Endothelial cell of umbilical vein (primary cell): ENCODE measurements at regions not wholly inside any gene's neighbourhood (a gene's known extent, or its start where the extent isn't known, plus 50 kb on each side); places are given as distances from the start of the nearest gene placed in this dataset.

Experiments used
- BruUV-seq: library from RNA; stranded (reverse); fragments of 400-500 nt; replicated peaks from 2 replicates; lab custom pipeline; 2021; lab: Mats Ljungman, UMichigan
- CTCF ChIA-PET: fragments of 300-600, 350-600 bp; sonication (Branson Sonifier 250); formaldehyde crosslinking; loops from one replicate; lab custom pipeline; 2021; ENCODE audit warnings: antibody characterized with exemption, inconsistent platforms; lab: Charles Lee
- POLR2A ChIA-PET: fragments of 300-600, 350-600 bp; sonication (Branson Sonifier 250); formaldehyde crosslinking; loops from one replicate; lab custom pipeline; 2021; ENCODE audit warnings: antibody characterized with exemption, inconsistent platforms; lab: Charles Lee
- DNase-seq: peaks from one replicate; pipeline ENCODE4 v3.0.0-alpha.2; 2011; ENCODE audit warnings: low read depth, low spot score
- FAIRE-seq: peaks from 2 replicates; lab custom pipeline; 2011; peaks lifted over from hg19 to GRCh38; lab: Jason Lieb, UNC
- H2AFZ ChIP-seq: 2 replicates; pipeline ENCODE4 v1.6.0; 2012; ENCODE audit warnings: low read depth, low read length, control low read depth, inconsistent platforms
- H3K27ac ChIP-seq: 2 replicates; pipeline ENCODE4 v1.5.1; 2011; ENCODE audit warnings: low read depth, mild to moderate bottlenecking, control low read depth, low read length, moderate library complexity; ENCODE audit not compliant: insufficient read depth
- H3K27me3 ChIP-seq, 2 experiments: 2 replicates each; pipeline versions ENCODE4 v1.6.0 to v1.6.1; 2011; ENCODE audit warnings: low read length in 2 of 2, mixed read lengths in 1 of 2; ENCODE audit not compliant: control insufficient read depth in 2 of 2, insufficient read depth in 2 of 2
- H3K36me3 ChIP-seq, 2 experiments: 2 replicates in 1 of 2; 3 replicates in 1 of 2; pipeline ENCODE4 v1.5.1; 2011; ENCODE audit warnings: low read length in 2 of 2, mild to moderate bottlenecking in 1 of 2, moderate library complexity in 1 of 2; ENCODE audit not compliant: control insufficient read depth in 2 of 2, insufficient read depth in 2 of 2; ENCODE audit errors: extremely low read depth in 1 of 2
- H3K4me1 ChIP-seq: 3 replicates; pipeline ENCODE4 v1.5.1; 2011; ENCODE audit warnings: mild to moderate bottlenecking, low read length; ENCODE audit not compliant: control insufficient read depth, insufficient read depth; ENCODE audit errors: extremely low read depth
- H3K4me2 ChIP-seq: 2 replicates; pipeline ENCODE4 v1.6.1; 2011; ENCODE audit warnings: low read length, control low read depth, mixed read lengths; ENCODE audit not compliant: insufficient read depth
- H3K4me3 ChIP-seq, 3 experiments: fragments of 200-600 bp in 1 of 3; sonication (generic), shearing (Covaris generic) in 1 of 3; replicated peaks in 1 of 3; 2 replicates each; pipeline ENCODE4 v1.5.1; 2011 to 2016; ENCODE audit warnings: control low read depth in 3 of 3, low read length in 3 of 3, mild to moderate bottlenecking in 2 of 3, inconsistent platforms in 1 of 3, low read depth in 1 of 3, moderate library complexity in 1 of 3; ENCODE audit not compliant: insufficient read depth in 1 of 3
- H3K79me2 ChIP-seq: 2 replicates; pipeline ENCODE4 v1.6.0; 2012; ENCODE audit warnings: low read length, inconsistent platforms; ENCODE audit not compliant: control insufficient read depth, insufficient read depth
- H3K9ac ChIP-seq: replicated peaks from 2 replicates; pipeline ENCODE3; 2011; ENCODE audit warnings: low read length, control low read depth; ENCODE audit not compliant: insufficient read depth; ENCODE audit errors: extremely low read depth
- H3K9me1 ChIP-seq: replicated peaks from 3 replicates; pipeline ENCODE4 v1.6.0; 2011; ENCODE audit warnings: mild to moderate bottlenecking, low read length; ENCODE audit not compliant: control insufficient read depth, insufficient read depth; ENCODE audit errors: extremely low read depth
- H3K9me3 ChIP-seq: replicated peaks from 2 replicates; pipeline ENCODE4 v1.5.1; 2012; ENCODE audit warnings: low read length, inconsistent platforms; ENCODE audit not compliant: control insufficient read depth, insufficient read depth
- H4K20me1 ChIP-seq: replicated peaks from 2 replicates; pipeline ENCODE3; 2011; ENCODE audit warnings: mild to moderate bottlenecking, low read length; ENCODE audit not compliant: control insufficient read depth, insufficient read depth; ENCODE audit errors: extremely low read depth
- CTCF ChIP-seq, 2 donors: IDR thresholded peaks; 1 replicate in 1 of 2; 2 replicates in 1 of 2; pipeline ENCODE4 v1.5.1; 2011; ENCODE audit warnings: low read length in 2 of 2, mild to moderate bottlenecking in 2 of 2, moderate library complexity in 2 of 2, control low read depth in 1 of 2, inconsistent platforms in 1 of 2, low read depth in 1 of 2; ENCODE audit not compliant: insufficient read depth in 1 of 2; ENCODE audit errors: extremely low read depth in 1 of 2
- EZH2 ChIP-seq: IDR thresholded peaks from 2 replicates; pipeline ENCODE4 v1.6.1; 2012; ENCODE audit warnings: borderline replicate concordance, low read depth, mild to moderate bottlenecking, moderate library complexity, low read length, inconsistent platforms; ENCODE audit not compliant: severe bottlenecking
- FOS ChIP-seq: IDR thresholded peaks from 2 replicates; pipeline ENCODE4 v1.6.1; 2011; ENCODE audit warnings: mild to moderate bottlenecking, low read length, moderate library complexity, borderline replicate concordance; ENCODE audit not compliant: insufficient read depth
- GATA2 ChIP-seq: IDR thresholded peaks from 2 replicates; pipeline ENCODE4 v1.7.0; 2011; ENCODE audit warnings: low read depth, mild to moderate bottlenecking, moderate library complexity, mixed read lengths, low read length; ENCODE audit not compliant: insufficient read length, insufficient read depth
- JUN ChIP-seq: IDR thresholded peaks from 2 replicates; pipeline ENCODE4 v1.6.1; 2011; ENCODE audit warnings: borderline replicate concordance, low read depth; ENCODE audit not compliant: insufficient read length, insufficient read depth
- MAX ChIP-seq: IDR thresholded peaks from 2 replicates; pipeline ENCODE4 v1.6.1; 2011; ENCODE audit not compliant: insufficient read depth, insufficient read length
- MYC ChIP-seq: IDR thresholded peaks from one replicate; pipeline ENCODE4 v1.6.1; 2011; ENCODE audit warnings: mild to moderate bottlenecking, low read depth, low read length
- POLR2A ChIP-seq: IDR thresholded peaks from 2 replicates; pipeline ENCODE4 v1.6.1; 2012; ENCODE audit warnings: low read depth, mild to moderate bottlenecking, control low read depth, low read length
- POLR2AphosphoS5 ChIP-seq: IDR thresholded peaks from 2 replicates; pipeline ENCODE4 v1.6.1; 2012; ENCODE audit warnings: low read depth, mild to moderate bottlenecking, control low read depth, low read length, moderate library complexity; ENCODE audit not compliant: insufficient read depth
- dilution Hi-C: fragments of 300-500 bp; cut with MboI; formaldehyde crosslinking; loops from one replicate; pipeline ENCODE4 v1.15.0; 2019; ENCODE audit warnings: low sequenced_read_pairs; ENCODE audit not compliant: extremely low pct_ligation_motif_present
- intact Hi-C: fragments of 100-400 bp; cut with micrococcal nuclease; formaldehyde crosslinking; loops from one replicate; pipeline ENCODE4 v1.10.0; 2022

- TF ChIP-seq MYC (no peak), POLR2A (no peak), FOS (no peak), CTCF (IDR thresholded peaks at IDR 0.05; ENCODE audit: extremely low read depth in 1 of 2, insufficient read depth in 1 of 2, low read depth in 1 of 2, low read length in 2 of 2) (no peak)
- H3K9me1 ChIP-seq: no peaks in the 10 kb centered on the region
- no peaks in the 10 kb centered on the region for H3K9me3 ChIP-seq
- H4K20me1 ChIP-seq: no peaks in the 10 kb centered on the region
- no TSS peak for BruUV-seq
- no peaks in the 10 kb centered on the region for H3K79me2 ChIP-seq
- intact Hi-C loops: no loop called here
- DNase-seq: no peak
- no peaks in the 10 kb centered on the region for H3K27me3 ChIP-seq
- no peak overlapping the region for H3K27ac ChIP-seq
- H3K4me1 ChIP-seq: peaks cover 33% of the 10 kb centered on the region
- H3K36me3 ChIP-seq: no peaks in the 10 kb centered on the region
- H2AFZ ChIP-seq: no peak overlapping the region
- ChIA-PET CTCF (no interaction called here), POLR2A (no interaction called here)
- H3K4me3 ChIP-seq: no peak overlapping the region
- no peak for FAIRE-seq
- H3K9ac ChIP-seq: no peak overlapping the region
- dilution Hi-C loops: no loop called here
- no peak overlapping the region for H3K4me2 ChIP-seq
Observed at GRCh38 chr1:55425310-55425930, 210.3 kb upstream of the USP24 start.

- no TSS peak for BruUV-seq
- no peak overlapping the region for H3K27ac ChIP-seq
- DNase-seq (no peak), FAIRE-seq (no peak)
- H3K79me2 ChIP-seq: no peaks in the 10 kb centered on the region
- ChIA-PET POLR2A (no interaction called here), CTCF (no interaction called here)
- dilution Hi-C loops (no loop called here), intact Hi-C loops (no loop called here)
- no peak overlapping the region for H3K9ac ChIP-seq
- H2AFZ ChIP-seq: no peak overlapping the region
- H3K9me3 ChIP-seq: no peaks in the 10 kb centered on the region
- no peaks in the 10 kb centered on the region for H3K9me1 ChIP-seq
- no peaks in the 10 kb centered on the region for H3K27me3 ChIP-seq
- H3K4me1 ChIP-seq: peaks cover 19% of the 10 kb centered on the region
- H3K36me3 ChIP-seq: no peaks in the 10 kb centered on the region
- H3K4me2 ChIP-seq: no peak overlapping the region
- H3K4me3 ChIP-seq: no peak overlapping the region
- no peaks in the 10 kb centered on the region for H4K20me1 ChIP-seq
- TF ChIP-seq GATA2 (no peak), FOS (no peak), POLR2A (no peak), POLR2AphosphoS5 (no peak), EZH2 (no peak), MAX (no peak), MYC (no peak), JUN (no peak), CTCF (IDR thresholded peaks at IDR 0.05; ENCODE audit: extremely low read depth in 1 of 2, insufficient read depth in 1 of 2, low read depth in 1 of 2, low read length in 2 of 2) (no peak)
Observed at GRCh38 chr1:55423376-55423775, 208.2 kb upstream of the USP24 start.
